ENCODE measurements at regions not wholly inside any gene's neighbourhood (a gene's known extent, or its start where the extent isn't known, plus 50 kb on each side); places are given as distances from the start of the nearest gene placed in this dataset.

DNA sequence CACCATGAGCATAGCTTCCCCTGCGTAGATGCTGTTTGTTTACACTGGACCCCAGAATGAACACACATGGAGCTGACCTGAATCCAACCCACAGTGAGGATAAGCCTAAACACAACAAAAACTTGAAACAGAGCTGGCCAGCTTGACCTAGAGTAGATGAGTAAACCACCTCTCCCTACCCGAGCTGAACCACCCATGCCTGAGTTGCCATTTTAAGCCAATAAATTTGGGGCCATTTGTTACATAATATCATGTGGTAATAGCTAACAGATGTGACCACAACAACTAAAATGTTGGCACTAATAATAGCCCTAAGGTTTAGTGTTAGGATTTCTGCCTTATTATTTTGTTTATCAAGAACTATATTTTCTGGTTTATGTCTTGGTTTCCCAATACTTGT is 103.2 kb upstream of the GRIK2 start:
- TF ChIP-seq, protein P1, sequence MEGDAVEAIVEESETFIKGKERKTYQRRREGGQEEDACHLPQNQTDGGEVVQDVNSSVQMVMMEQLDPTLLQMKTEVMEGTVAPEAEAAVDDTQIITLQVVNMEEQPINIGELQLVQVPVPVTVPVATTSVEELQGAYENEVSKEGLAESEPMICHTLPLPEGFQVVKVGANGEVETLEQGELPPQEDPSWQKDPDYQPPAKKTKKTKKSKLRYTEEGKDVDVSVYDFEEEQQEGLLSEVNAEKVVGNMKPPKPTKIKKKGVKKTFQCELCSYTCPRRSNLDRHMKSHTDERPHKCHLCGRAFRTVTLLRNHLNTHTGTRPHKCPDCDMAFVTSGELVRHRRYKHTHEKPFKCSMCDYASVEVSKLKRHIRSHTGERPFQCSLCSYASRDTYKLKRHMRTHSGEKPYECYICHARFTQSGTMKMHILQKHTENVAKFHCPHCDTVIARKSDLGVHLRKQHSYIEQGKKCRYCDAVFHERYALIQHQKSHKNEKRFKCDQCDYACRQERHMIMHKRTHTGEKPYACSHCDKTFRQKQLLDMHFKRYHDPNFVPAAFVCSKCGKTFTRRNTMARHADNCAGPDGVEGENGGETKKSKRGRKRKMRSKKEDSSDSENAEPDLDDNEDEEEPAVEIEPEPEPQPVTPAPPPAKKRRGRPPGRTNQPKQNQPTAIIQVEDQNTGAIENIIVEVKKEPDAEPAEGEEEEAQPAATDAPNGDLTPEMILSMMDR (IDR thresholded peaks at IDR 0.05): no peak
- TF ChIP-seq POLR2A (IDR thresholded peaks at IDR 0.05) (no peak), POLR2AphosphoS5 (IDR thresholded peaks at IDR 0.05) (no peak), EP300 (IDR thresholded peaks at IDR 0.05) (no peak)

Data from gastroesophageal sphincter (tissue), 3 donors.